Mesendoderm (in vitro differentiated cells): ENCODE measurements at regions not wholly inside any gene's neighbourhood (a gene's known extent, or its start where the extent isn't known, plus 50 kb on each side); places are given as distances from the start of the nearest gene placed in this dataset.

ENCODE experiments used
- DNase-seq: peaks from one replicate; pipeline ENCODE4 v3.0.0; 2013
- H2AK5ac ChIP-seq: 2 replicates; pipeline ENCODE4 v1.6.1; 2013; ENCODE audit warnings: low read length, inconsistent platforms
- H2BK120ac ChIP-seq: 2 replicates; pipeline ENCODE4 v1.6.1; 2013; ENCODE audit warnings: low read depth, mild to moderate bottlenecking, low read length, moderate library complexity, mixed read lengths
- H2BK15ac ChIP-seq: replicated peaks from 2 replicates; pipeline ENCODE4 v1.6.1; 2013; ENCODE audit warnings: low read depth, mild to moderate bottlenecking, moderate library complexity
- H2BK5ac ChIP-seq: 2 replicates; pipeline ENCODE4 v1.6.1; 2013; ENCODE audit warnings: low read length, inconsistent platforms
- H3K18ac ChIP-seq: 2 replicates; pipeline ENCODE4 v1.6.1; 2013; ENCODE audit warnings: mild to moderate bottlenecking, low read length, mixed read lengths
- H3K23ac ChIP-seq: one replicate; pipeline ENCODE4 v1.6.1; 2013; ENCODE audit warnings: low read length
- H3K27ac ChIP-seq: 2 replicates; pipeline ENCODE4 v1.5.1; 2013; ENCODE audit warnings: low read depth, mild to moderate bottlenecking, inconsistent platforms, low read length, moderate library complexity
- H3K27me3 ChIP-seq: 2 replicates; pipeline ENCODE4 v1.6.1; 2013; ENCODE audit warnings: low read length, control low read depth, mild to moderate bottlenecking, inconsistent platforms; ENCODE audit not compliant: insufficient read depth, poor library complexity
- H3K36me3 ChIP-seq: 2 replicates; pipeline ENCODE4 v1.6.1; 2013; ENCODE audit warnings: low read length, inconsistent platforms; ENCODE audit not compliant: control insufficient read depth, insufficient read depth
- H3K4ac ChIP-seq: one replicate; pipeline ENCODE4 v1.6.1; 2013; ENCODE audit warnings: low read depth, mild to moderate bottlenecking, low read length, moderate library complexity
- H3K4me1 ChIP-seq: 2 replicates; pipeline ENCODE4 v1.6.1; 2013; ENCODE audit warnings: low read depth, low read length, inconsistent platforms; ENCODE audit not compliant: control insufficient read depth
- H3K4me2 ChIP-seq: 2 replicates; pipeline ENCODE4 v1.6.1; 2013; ENCODE audit warnings: low read length
- H3K4me3 ChIP-seq: 2 replicates; pipeline ENCODE4 v1.5.1; 2013; ENCODE audit warnings: mild to moderate bottlenecking, low read length
- H3K56ac ChIP-seq: one replicate; pipeline ENCODE4 v1.6.1; 2013; ENCODE audit warnings: low read length
- H3K79me1 ChIP-seq: 2 replicates; pipeline ENCODE4 v1.6.1; 2013; ENCODE audit warnings: low read length, inconsistent platforms
- H3K79me2 ChIP-seq: 2 replicates; pipeline ENCODE4 v1.6.1; 2013; ENCODE audit warnings: mild to moderate bottlenecking, low read length; ENCODE audit not compliant: control insufficient read depth, insufficient read depth
- H3K9ac ChIP-seq: 2 replicates; pipeline ENCODE4 v1.6.1; 2013; ENCODE audit warnings: low read length, inconsistent platforms
- H4K5ac ChIP-seq: one replicate; pipeline ENCODE4 v1.6.1; 2013; ENCODE audit warnings: low read length
- H4K8ac ChIP-seq: one replicate; pipeline ENCODE4 v1.6.1; 2013; ENCODE audit warnings: low read depth, mild to moderate bottlenecking, control low read depth, low read length, moderate library complexity
- WGBS: extraction: QIAGEN DNeasy Blood & Tissue Kit; methylation state at CpG from one replicate; pipeline ENCODE4 v1.1.7; 2013; ENCODE audit warnings: low lambda C conversion rate, missing lambda C conversion rate; ENCODE audit not compliant: insufficient coverage; ENCODE audit errors: extremely low coverage; 5-methylcytosine and 5-hydroxymethylcytosine counted together

DNA sequence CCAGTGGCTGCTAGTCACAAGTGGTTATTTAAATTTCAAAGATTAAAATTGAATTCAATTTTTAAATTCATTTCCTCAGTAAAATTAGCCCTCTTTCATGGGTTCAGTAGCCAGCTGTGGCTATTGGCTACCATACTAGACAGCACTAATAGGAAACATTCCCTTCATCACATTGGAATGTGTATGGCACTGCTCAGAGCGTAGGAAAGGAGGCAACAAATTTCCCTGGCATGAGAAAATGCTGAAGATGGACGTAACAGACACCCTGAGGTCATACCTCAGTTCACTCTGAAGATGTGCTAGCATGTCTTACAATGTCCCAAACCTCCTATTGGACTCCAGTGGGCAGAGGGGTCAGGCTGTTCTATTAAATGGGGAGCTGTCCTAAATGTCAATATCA lies 96.4 kb downstream of the C1QL2 start:
- no peak for DNase-seq
- Histone ChIP-seq H3K27me3 (no peaks in the 10 kb centered on the region), H3K18ac (no peak overlapping the region), H3K4me1 (no peaks in the 10 kb centered on the region), H3K27ac (no peak overlapping the region), H3K79me2 (no peaks in the 10 kb centered on the region), H2BK5ac (no peak overlapping the region), H3K4ac (no peak overlapping the region), H2BK120ac (no peak overlapping the region), H3K79me1 (no peaks in the 10 kb centered on the region), H3K4me2 (no peak overlapping the region), H2AK5ac (no peak overlapping the region), H3K4me3 (no peak overlapping the region), H2BK15ac (no peak overlapping the region), H4K5ac (no peak overlapping the region), H3K9ac (no peak overlapping the region), H3K56ac (no peak overlapping the region), H3K36me3 (no peaks in the 10 kb centered on the region), H4K8ac (no peak overlapping the region), H3K23ac (no peak overlapping the region)
- no CpG with 5 or more reads among the region's 2 CpGs for WGBS

DNA sequence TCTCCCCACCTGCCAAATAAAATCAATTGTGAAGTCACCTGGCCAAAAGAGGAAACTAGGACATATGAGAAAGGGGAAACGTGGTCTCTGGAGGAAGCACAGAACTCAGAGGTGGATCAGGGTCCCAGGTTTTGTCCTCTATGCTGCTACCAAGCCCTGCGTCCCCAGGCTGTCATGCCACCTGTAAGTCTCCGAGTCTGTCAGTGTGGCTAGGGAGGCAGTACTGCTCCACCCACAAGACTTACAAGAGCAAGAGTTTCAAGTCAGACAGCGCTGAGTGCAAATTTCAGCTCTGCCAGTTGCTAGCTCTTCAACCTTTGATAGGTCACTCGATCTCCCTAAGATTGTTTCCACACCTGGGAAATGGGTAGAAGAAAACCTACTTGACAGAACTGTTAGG lies 98.6 kb downstream of the C1QL2 start:
- H4K5ac ChIP-seq, result no peak overlapping the region
- no peaks in the 10 kb centered on the region for H3K4me1 ChIP-seq
- H3K4me3 ChIP-seq, result no peak overlapping the region
- no peak for DNase-seq
- H2BK120ac ChIP-seq, result no peak overlapping the region
- H2BK15ac ChIP-seq, result no peak overlapping the region
- no peak overlapping the region for H4K8ac ChIP-seq
- no peak overlapping the region for H2AK5ac ChIP-seq
- H3K18ac ChIP-seq, result no peak overlapping the region
- no peak overlapping the region for H3K23ac ChIP-seq
- H3K79me2 ChIP-seq, result no peaks in the 10 kb centered on the region
- no peak overlapping the region for H3K56ac ChIP-seq
- no peak overlapping the region for H3K4me2 ChIP-seq
- H3K4ac ChIP-seq, result no peak overlapping the region
- H3K27me3 ChIP-seq, result no peaks in the 10 kb centered on the region
- H3K27ac ChIP-seq, result no peak overlapping the region
- H3K36me3 ChIP-seq, result no peaks in the 10 kb centered on the region
- H3K9ac ChIP-seq, result no peak overlapping the region
- H3K79me1 ChIP-seq, result no peaks in the 10 kb centered on the region
- no CpG with 5 or more reads among the region's 5 CpGs for WGBS
- H2BK5ac ChIP-seq, result no peak overlapping the region

DNA sequence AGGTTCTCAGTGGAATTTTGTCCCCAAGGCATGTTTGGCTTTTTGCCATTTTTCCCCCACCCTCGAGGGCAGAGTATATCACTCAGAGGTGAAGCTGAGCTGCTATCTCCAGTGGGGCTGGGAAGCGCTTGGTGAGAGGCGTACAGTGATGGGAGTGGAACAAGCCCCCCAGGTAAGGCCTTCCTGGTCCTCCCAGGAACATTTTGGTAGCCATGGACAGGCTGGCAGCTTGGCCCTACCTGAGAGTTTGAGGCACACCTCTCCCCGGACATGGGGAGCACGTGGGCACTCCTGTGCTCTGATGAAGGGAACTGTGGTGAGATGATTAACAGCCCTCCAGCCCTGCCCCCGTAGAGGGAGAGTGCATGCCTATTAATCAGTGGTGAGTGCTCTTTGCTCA lies 99.3 kb downstream of the C1QL2 start:
- H3K9ac ChIP-seq, result no peak overlapping the region
- H2BK15ac ChIP-seq, result no peak overlapping the region
- no peak overlapping the region for H3K23ac ChIP-seq
- WGBS, result no CpG with 5 or more reads among the region's 6 CpGs
- H3K36me3 ChIP-seq, result no peaks in the 10 kb centered on the region
- no peak overlapping the region for H4K5ac ChIP-seq
- H3K79me1 ChIP-seq, result no peaks in the 10 kb centered on the region
- H3K18ac ChIP-seq, result no peak overlapping the region
- no peak overlapping the region for H3K4me2 ChIP-seq
- H2AK5ac ChIP-seq, result no peak overlapping the region
- H3K56ac ChIP-seq, result no peak overlapping the region
- H3K27ac ChIP-seq, result no peak overlapping the region
- H2BK5ac ChIP-seq, result no peak overlapping the region
- H3K27me3 ChIP-seq, result no peaks in the 10 kb centered on the region
- no peak overlapping the region for H2BK120ac ChIP-seq
- no peak for DNase-seq
- H3K4ac ChIP-seq, result no peak overlapping the region
- no peak overlapping the region for H3K4me3 ChIP-seq
- no peaks in the 10 kb centered on the region for H3K4me1 ChIP-seq
- H4K8ac ChIP-seq, result no peak overlapping the region
- no peaks in the 10 kb centered on the region for H3K79me2 ChIP-seq

DNA sequence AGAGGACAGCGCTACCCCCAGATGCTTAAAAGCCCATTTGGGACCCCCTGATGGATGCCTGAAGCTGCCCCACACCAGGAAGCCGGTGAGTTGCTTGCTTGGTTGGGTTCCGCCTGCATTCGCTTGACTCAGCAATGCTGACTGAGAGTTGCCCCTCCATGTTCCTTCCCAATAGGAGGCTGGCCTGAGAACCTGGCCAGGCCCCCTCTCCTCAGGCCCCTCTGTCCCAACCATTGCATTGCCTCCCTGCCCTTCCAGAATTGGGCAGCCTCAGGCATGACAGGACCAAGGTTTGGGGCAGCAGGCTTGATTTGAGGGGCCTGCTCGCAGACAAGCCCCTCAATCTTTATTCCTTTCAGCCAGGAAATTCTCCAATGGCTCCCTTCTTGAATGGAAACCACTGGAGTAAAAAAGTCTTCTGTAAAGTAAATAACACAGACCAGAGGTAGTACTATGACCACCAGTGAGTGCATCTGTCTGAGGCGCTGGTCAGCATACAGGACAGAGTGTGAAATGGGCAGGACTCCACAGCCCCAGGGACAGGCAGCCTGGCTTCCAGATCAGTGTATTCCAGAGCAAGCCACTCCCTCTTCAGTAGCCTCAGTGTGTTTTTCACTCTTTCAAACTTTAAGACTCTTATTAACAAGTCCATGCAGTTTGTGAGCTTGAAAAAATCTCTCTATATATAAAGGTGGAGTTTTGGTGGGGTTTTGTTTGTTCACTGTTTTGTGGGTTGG lies 104.7 kb downstream of the C1QL2 start:
- no peaks in the 10 kb centered on the region for H3K79me1 ChIP-seq
- H4K8ac ChIP-seq, result no peak overlapping the region
- no peak overlapping the region for H2BK5ac ChIP-seq
- no peak overlapping the region for H2AK5ac ChIP-seq
- H3K4me2 ChIP-seq, result no peak overlapping the region
- H3K4me3 ChIP-seq, result no peak overlapping the region
- no peak overlapping the region for H3K56ac ChIP-seq
- H3K27me3 ChIP-seq, result no peaks in the 10 kb centered on the region
- H3K4ac ChIP-seq, result no peak overlapping the region
- no peak overlapping the region for H3K18ac ChIP-seq
- no CpG with 5 or more reads among the region's 6 CpGs for WGBS
- no peak for DNase-seq
- H3K9ac ChIP-seq, result no peak overlapping the region
- no peaks in the 10 kb centered on the region for H3K4me1 ChIP-seq
- no peak overlapping the region for H3K27ac ChIP-seq
- H3K23ac ChIP-seq, result no peak overlapping the region
- no peaks in the 10 kb centered on the region for H3K36me3 ChIP-seq
- H3K79me2 ChIP-seq, result no peaks in the 10 kb centered on the region
- no peak overlapping the region for H2BK15ac ChIP-seq
- no peak overlapping the region for H2BK120ac ChIP-seq
- H4K5ac ChIP-seq, result no peak overlapping the region

DNA sequence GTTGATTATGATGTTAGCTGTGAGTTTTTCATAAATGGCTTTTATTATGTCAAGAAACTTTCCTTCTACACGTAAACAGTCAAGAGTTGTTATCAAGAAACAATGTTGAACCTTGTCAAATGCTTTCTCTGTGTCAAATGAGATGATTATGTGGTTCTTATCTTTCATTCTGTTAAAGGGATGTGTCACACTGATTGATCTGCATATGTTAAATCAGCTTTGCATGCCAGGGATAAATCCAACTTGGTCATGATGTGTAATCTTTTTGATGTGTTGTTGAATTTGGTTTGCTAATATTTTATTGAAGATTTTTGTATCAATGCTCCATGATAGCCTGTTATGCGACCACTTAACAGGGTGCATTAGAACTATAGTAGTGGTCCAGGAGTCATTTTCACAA lies 107.3 kb downstream of the C1QL2 start:
- no peak overlapping the region for H3K4me3 ChIP-seq
- H2BK5ac ChIP-seq, result no peak overlapping the region
- no CpG with 5 or more reads among the region's 2 CpGs for WGBS
- H2BK15ac ChIP-seq, result no peak overlapping the region
- no peaks in the 10 kb centered on the region for H3K4me1 ChIP-seq
- DNase-seq, result peak; percentile 47
- H3K9ac ChIP-seq, result no peak overlapping the region
- H3K4me2 ChIP-seq, result no peak overlapping the region
- H3K18ac ChIP-seq, result no peak overlapping the region
- no peak overlapping the region for H3K23ac ChIP-seq
- no peaks in the 10 kb centered on the region for H3K79me2 ChIP-seq
- no peak overlapping the region for H3K27ac ChIP-seq
- no peak overlapping the region for H4K8ac ChIP-seq
- no peaks in the 10 kb centered on the region for H3K27me3 ChIP-seq
- H3K79me1 ChIP-seq, result no peaks in the 10 kb centered on the region
- no peak overlapping the region for H3K4ac ChIP-seq
- H3K36me3 ChIP-seq, result no peaks in the 10 kb centered on the region
- H4K5ac ChIP-seq, result no peak overlapping the region
- no peak overlapping the region for H2AK5ac ChIP-seq
- H3K56ac ChIP-seq, result no peak overlapping the region
- no peak overlapping the region for H2BK120ac ChIP-seq
